GM21529 (cell line): ENCODE measurements at regions not wholly inside any gene's neighbourhood (a gene's known extent, or its start where the extent isn't known, plus 50 kb on each side); places are given as distances from the start of the nearest gene placed in this dataset.
"Not testable (repeated sequence)": the region's sequence is repeated elsewhere in the genome, so short reads cannot be mapped to it uniquely, and the experiment has no call there.

Experiments
- ATAC-seq: cut with Tn5 transposase; IDR thresholded peaks from one replicate; pipeline ENCODE4 v1.9.1; 2021; ENCODE audit not compliant: unreplicated experiment

GRCh38 chr4:1589098-1589497, 95.0 kb downstream of the FAM53A start:
- no peak for ATAC-seq

DNA sequence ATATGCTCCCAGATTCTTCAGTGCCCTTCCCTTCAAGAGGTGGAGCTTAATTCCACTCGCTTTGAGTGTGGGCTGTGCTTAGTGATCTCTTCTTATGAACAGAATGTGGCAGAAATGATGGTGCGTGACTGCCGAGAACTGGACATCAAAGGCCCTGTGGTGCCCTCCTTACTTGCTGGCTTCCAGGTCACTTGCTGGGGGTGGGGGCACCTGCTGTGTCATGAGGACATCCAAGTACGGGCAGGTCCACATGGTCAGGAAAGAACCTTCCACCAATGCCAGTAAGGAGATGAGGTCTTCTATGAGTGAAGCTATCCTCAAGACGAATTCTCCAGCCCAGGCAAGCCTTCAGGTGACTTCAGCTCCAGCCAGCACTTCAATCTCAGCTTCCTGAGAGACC, 95.8 kb downstream of the FAM53A start:
- ATAC-seq = no peak

DNA sequence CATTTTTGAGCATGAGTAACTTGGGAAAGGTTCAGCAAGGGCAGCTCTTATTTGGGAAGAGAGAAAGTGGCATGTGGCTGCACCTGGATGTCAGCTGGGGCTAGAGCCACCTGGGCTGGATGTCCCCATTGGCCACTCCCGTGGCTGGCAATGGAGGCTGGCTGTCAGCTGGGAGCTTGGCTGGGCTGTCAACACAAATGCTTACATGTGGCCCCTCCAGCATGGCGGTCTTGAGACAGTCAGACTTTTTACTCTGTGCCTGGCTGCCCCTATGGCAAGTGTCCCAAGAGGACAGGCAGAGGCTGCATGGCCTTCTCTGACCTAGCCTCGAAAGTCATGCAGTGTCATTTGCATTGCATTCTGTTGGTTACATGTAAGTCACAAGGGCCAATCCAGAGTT, 99.6 kb downstream of the FAM53A start:
- no peak for ATAC-seq

DNA sequence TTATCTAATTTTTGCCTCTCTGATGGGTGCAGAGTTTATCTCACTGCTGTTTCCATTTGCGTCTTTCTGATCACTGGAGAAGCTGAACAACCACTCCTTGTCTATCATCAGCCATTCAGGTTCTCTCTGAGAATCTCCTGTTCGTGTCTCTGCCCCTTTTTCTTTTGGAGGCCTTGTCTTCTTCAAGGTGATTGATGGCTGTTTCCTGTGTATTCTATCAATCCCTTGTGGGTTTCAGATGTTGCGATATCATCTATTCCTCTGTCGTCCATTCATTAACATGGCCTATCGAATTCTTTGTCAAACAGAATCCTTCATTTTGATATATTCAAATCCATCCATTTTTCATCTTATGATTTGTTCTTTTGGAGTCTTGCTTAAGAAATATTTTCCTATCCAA, 100.3 kb downstream of the FAM53A start:
- ATAC-seq = no peak

- no peak for ATAC-seq
Measured at GRCh38 chr4:1583051-1583785, 100.9 kb downstream of the FAM53A start.

- no peak for ATAC-seq
Measured at GRCh38 chr4:1582227-1582626, 101.9 kb downstream of the FAM53A start.

DNA sequence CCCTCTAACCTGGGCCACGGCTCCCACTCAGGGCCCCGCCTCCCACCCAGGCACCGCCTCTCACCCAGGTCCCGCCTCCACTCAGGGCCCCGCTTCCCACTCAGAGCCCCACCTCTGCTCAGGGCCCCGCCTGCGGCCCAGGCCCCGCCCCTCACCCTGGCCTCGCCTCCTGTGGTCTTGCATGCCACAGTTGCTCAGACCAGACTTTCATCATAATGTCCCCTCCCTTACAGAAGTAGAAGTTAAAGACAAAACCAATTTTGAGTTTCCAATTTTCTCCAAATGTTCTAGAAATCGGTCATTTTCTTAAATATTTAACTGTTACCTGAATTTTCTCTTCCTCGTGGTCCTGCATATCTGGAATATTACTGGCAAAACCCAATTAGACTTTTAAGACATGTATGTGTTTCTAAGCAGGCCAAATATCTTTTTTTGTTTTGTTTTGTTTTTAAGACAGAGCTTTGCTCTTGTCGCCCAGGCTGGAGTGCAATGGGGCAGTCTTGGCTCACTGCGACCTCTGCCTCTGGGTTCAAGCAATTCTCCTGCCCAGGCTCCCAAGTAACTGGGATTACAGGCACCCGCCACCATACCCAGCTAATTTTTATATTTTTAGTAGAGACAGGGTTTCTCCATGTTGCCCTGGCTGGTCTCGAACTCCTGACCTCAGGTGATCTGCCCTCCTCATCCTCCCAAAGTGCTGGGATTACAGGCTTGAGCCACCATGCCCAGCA, 102.8 kb downstream of the FAM53A start:
- peak; percentile 70 for ATAC-seq

- ATAC-seq = not testable (repeated sequence)
Measured at GRCh38 chr4:1580692-1581012, 103.5 kb downstream of the FAM53A start.

DNA sequence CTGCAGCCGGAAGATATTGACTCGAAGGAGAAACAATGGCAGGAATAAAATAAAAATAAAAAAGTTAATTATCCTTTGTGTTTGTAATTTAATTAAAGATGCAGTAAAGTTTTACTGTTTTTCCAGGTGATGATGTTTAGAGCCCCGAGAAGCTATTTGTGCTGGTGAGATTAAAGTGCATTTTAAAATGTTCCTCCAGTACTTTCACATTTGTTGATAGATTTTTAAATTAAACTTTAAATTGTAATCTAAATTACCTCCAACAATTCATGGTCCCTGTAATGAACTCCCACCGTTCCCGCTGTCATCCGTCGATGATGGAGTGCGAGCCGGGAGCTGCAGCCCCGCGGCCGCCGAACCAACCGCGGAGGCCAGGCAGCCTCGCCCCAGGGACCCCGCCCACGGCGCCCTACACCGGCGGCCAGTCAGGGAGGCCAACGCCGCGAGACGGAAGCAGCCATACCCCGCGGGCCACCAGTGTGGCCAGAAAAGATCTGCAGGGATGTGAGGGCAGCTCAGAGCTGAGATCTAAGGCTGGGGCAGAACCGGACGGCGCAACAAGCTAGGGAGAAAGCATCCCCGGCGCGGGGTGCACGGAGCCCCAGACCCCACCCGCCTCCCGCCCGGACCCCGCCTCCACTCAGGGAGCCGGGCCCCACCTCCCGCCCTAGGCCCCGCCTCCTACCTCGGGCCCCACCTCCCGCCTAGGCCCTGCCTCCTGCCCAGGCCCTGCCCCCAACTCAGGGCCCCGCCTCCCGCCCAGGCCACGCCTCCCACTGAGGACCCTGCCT, 104.0 kb downstream of the FAM53A start:
- ATAC-seq = peak; percentile 39

GRCh38 chr4:1579001-1579900, 104.9 kb downstream of the FAM53A start:
- peak; percentile 32 for ATAC-seq

DNA sequence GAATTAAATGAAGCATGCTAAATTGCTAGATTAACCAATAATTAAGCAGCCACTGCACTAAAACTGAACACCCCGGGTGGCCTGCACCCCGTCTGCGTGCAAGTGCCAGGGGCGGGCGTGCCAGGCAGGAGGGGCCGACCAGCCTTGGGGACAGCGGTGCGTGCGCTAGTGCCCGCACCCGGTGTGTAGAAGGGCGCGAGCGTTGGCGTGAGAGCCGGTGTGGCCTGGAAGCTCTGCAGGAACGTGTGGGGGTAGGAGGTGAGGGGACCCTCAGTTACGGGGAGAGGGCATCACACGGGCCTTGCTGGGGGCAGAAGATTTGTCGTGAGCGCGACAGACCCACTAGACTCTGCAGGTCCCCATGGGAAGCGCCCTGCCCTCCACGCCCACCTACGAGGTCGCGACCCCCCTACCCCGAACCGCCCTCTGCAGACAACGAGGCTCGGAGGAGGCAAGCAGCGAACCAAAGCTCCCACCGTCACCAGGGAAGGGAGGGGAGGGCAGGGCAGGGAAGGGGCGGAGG, 105.8 kb downstream of the FAM53A start:
- no peak for ATAC-seq

DNA sequence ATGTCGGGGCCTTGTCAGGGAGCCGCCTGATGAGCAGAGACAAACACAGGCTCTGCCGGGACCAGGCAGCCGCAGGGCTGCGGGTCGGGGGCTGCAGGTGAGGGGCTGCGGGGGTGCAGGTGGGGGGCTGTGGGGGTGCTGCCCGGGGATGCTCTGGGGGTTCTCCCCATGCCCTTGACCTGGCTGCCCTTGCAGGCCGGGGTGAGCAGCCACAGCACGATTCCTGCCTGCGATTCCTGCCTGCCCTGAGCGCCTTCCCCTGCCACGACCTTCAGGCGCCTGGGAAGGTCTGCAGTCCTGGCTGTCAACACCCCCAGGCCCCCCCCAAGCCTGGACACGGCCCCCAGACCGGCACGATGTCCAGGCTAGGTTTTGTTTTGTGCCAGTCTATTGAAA, 106.3 kb downstream of the FAM53A start:
- ATAC-seq = no peak

- ATAC-seq = no peak
Measured at GRCh38 chr4:1576961-1577821, 106.9 kb downstream of the FAM53A start.

DNA sequence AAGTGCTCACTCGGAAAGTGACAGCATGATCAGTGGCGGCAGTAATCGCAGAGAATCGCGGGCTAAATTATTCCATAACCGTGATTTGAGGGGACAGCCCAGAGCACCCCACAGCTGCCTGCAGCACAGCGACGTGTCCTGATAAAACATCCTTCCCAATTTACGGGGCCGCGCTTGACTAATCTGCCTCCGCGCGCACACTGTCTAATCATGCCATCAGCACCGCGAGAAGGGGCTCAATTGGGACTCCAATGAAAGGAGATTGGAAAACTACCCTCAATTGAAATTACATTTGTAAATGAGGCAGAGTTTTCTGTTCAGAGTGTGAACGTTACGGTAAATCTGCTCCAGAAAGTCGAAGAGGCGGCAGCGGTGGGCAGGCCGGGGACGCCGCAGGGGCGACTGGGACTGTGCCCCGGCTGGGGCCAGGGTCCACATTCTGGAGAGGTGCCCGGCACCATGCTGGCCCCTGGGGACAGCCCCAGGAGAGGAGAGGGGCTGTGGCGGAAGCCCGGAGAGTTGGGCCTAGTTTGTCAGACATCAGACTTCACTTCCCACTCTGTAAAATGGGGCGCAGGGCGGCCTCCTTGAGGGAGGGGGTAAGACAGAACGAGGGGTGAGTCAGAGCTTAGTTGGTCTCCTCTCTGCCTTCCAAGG, 107.7 kb downstream of the FAM53A start:
- ATAC-seq = no peak

GRCh38 chr4:1575418-1576303, 108.5 kb downstream of the FAM53A start:
- no peak for ATAC-seq

- ATAC-seq = no peak
Measured at GRCh38 chr4:1574601-1575417, 109.3 kb downstream of the FAM53A start.

- no peak for ATAC-seq
Measured at GRCh38 chr4:1573830-1574459, 110.2 kb downstream of the FAM53A start.
